GM21576 (cell line): ENCODE measurements at regions not wholly inside any gene's neighbourhood (a gene's known extent, or its start where the extent isn't known, plus 50 kb on each side); places are given as distances from the start of the nearest gene placed in this dataset.
"Not testable (repeated sequence)": the region's sequence is repeated elsewhere in the genome, so short reads cannot be mapped to it uniquely, and the experiment has no call there.

Source experiments
- ATAC-seq: cut with Tn5 transposase; IDR thresholded peaks from one replicate; pipeline ENCODE4 v1.9.1; 2021; ENCODE audit warnings: mild to moderate bottlenecking, moderate library complexity; ENCODE audit not compliant: unreplicated experiment

- no peak for ATAC-seq
Measured at GRCh38 chr4:79748835-79749234, 324.2 kb downstream of the ANTXR2 start.

- no peak for ATAC-seq
Measured at GRCh38 chr4:79747252-79747651, 325.8 kb downstream of the ANTXR2 start.

- ATAC-seq = no peak
Measured at GRCh38 chr4:79743014-79743413, 330.0 kb downstream of the ANTXR2 start.

- no peak for ATAC-seq
Measured at GRCh38 chr4:79739912-79740311, 331.9 kb upstream of the GK2 start.

GRCh38 chr4:79723507-79723906 is 315.5 kb upstream of the GK2 start:
- ATAC-seq = no peak

- no peak for ATAC-seq
Measured at GRCh38 chr4:79700356-79700755, 292.3 kb upstream of the GK2 start.

- ATAC-seq = no peak
Measured at GRCh38 chr4:79697444-79697843, 289.4 kb upstream of the GK2 start.

- ATAC-seq = not testable (repeated sequence)
Measured at GRCh38 chr4:79696534-79696933, 288.5 kb upstream of the GK2 start.

GRCh38 chr4:79695848-79696247 is 287.8 kb upstream of the GK2 start:
- no peak for ATAC-seq

GRCh38 chr4:79689740-79690139 is 281.7 kb upstream of the GK2 start:
- no peak for ATAC-seq

GRCh38 chr4:79688691-79689090 is 280.7 kb upstream of the GK2 start:
- ATAC-seq = no peak

- no peak for ATAC-seq
Measured at GRCh38 chr4:79687006-79687405, 279.0 kb upstream of the GK2 start.

- ATAC-seq = no peak
Measured at GRCh38 chr4:79685542-79685941, 277.5 kb upstream of the GK2 start.

GRCh38 chr4:79684516-79684915 is 276.5 kb upstream of the GK2 start:
- no peak for ATAC-seq

- ATAC-seq = no peak
Measured at GRCh38 chr4:79682801-79683530, 274.9 kb upstream of the GK2 start.

- no peak for ATAC-seq
Measured at GRCh38 chr4:79682161-79682560, 274.1 kb upstream of the GK2 start.

GRCh38 chr4:79679859-79680258 is 271.8 kb upstream of the GK2 start:
- no peak for ATAC-seq

- ATAC-seq = no peak
Measured at GRCh38 chr4:79678472-79679202, 270.6 kb upstream of the GK2 start.

- ATAC-seq = no peak
Measured at GRCh38 chr4:79676705-79677104, 268.7 kb upstream of the GK2 start.

- not testable (repeated sequence) for ATAC-seq
Measured at GRCh38 chr4:79674906-79675305, 266.9 kb upstream of the GK2 start.

- ATAC-seq = no peak
Measured at GRCh38 chr4:79673898-79674297, 265.9 kb upstream of the GK2 start.

- no peak for ATAC-seq
Measured at GRCh38 chr4:79673377-79673776, 265.3 kb upstream of the GK2 start.
